ENCODE measurements at regions not wholly inside any gene's neighbourhood (a gene's known extent, or its start where the extent isn't known, plus 50 kb on each side); places are given as distances from the start of the nearest gene placed in this dataset.

DNA sequence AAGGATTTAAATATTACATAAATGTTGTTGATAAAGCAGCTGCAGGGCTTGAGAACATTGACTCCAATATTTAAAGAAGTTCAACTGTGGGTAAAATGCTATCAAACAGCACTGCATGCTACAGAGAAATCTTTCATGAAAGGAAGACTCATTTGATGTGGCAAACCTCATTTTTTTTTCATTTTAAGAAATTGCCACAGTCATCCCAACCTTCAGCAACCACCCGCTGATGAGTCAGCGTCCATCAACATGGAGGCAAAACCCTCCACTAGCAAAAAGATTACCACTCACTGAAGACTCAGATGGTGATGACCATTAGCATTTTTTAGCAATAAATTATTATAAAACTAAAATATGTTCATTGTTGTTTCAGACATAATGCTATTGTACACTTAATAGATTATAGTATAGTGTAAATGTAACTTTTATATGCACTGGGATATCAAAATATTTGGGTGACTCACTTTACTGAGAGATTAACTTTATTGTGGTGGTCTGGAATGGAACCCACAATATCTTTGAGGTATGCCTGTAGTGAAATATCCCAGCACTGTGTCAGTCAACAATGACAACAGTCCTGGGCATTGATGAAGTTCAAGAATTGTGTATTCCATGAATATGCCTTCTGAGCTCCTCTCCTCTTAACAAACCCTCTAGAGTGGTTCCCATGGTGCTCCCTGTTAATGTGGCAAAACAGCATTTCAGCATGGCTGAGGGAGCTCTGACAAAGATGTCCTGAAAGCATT, 52.4 kb upstream of the SOX21 start:
- DNase-seq (no peak), ATAC-seq (no peak)
- intact Hi-C loops (cut with micrococcal nuclease): no loop called here
